ENCODE measurements at regions not wholly inside any gene's neighbourhood (a gene's known extent, or its start where the extent isn't known, plus 50 kb on each side); places are given as distances from the start of the nearest gene placed in this dataset.
"Not testable (repeated sequence)": the region's sequence is repeated elsewhere in the genome, so short reads cannot be mapped to it uniquely, and the experiment has no call there.

- not testable (repeated sequence) for DNase-seq
Observed at GRCh38 chr7:131662301-131662873, 106.0 kb upstream of the PODXL start.

GRCh38 chr7:131657881-131658280 lies 101.5 kb upstream of the PODXL start:
- DNase-seq: no peak

- DNase-seq: no peak
Observed at GRCh38 chr7:131656980-131657723, 100.7 kb upstream of the PODXL start.

GRCh38 chr7:131655866-131656265 lies 99.4 kb upstream of the PODXL start:
- no peak for DNase-seq

GRCh38 chr7:131655447-131655846 lies 99.0 kb upstream of the PODXL start:
- DNase-seq: no peak

- DNase-seq: peak; percentile 71
Observed at GRCh38 chr7:131654668-131655326, 98.4 kb upstream of the PODXL start.

GRCh38 chr7:131654249-131654558 lies 97.8 kb upstream of the PODXL start:
- no peak for DNase-seq

GRCh38 chr7:131653418-131654248 lies 97.2 kb upstream of the PODXL start:
- DNase-seq: no peak

- no peak for DNase-seq
Observed at GRCh38 chr7:131652934-131653333, 96.5 kb upstream of the PODXL start.

- DNase-seq: no peak
Observed at GRCh38 chr7:131652194-131652593, 95.8 kb upstream of the PODXL start.

GRCh38 chr7:131649879-131650278 lies 93.5 kb upstream of the PODXL start:
- DNase-seq: no peak

GRCh38 chr7:131649003-131649541 lies 92.6 kb upstream of the PODXL start:
- no peak for DNase-seq

- DNase-seq: no peak
Observed at GRCh38 chr7:131648491-131648890, 92.1 kb upstream of the PODXL start.

- DNase-seq: no peak
Observed at GRCh38 chr7:131646203-131646602, 89.8 kb upstream of the PODXL start.

GRCh38 chr7:131642429-131642828 lies 86.0 kb upstream of the PODXL start:
- no peak for DNase-seq

- no peak for DNase-seq
Observed at GRCh38 chr7:131640686-131641085, 84.3 kb upstream of the PODXL start.

GRCh38 chr7:131638641-131639430 lies 82.4 kb upstream of the PODXL start:
- no peak for DNase-seq

GRCh38 chr7:131637859-131638258 lies 81.4 kb upstream of the PODXL start:
- no peak for DNase-seq

GRCh38 chr7:131636092-131636491 lies 79.7 kb upstream of the PODXL start:
- no peak for DNase-seq

GRCh38 chr7:131634197-131634596 lies 77.8 kb upstream of the PODXL start:
- DNase-seq: not testable (repeated sequence)

- DNase-seq: no peak
Observed at GRCh38 chr7:131633342-131633843, 77.0 kb upstream of the PODXL start.

- DNase-seq: no peak
Observed at GRCh38 chr7:131630427-131630826, 74.0 kb upstream of the PODXL start.

Data from CD4-positive, alpha-beta T cell treated with Interleukin-12 subunit alpha and Interleukin-12 subunit beta, for 1 hour (primary cell).